T47D (cell line): ENCODE measurements at regions not wholly inside any gene's neighbourhood (a gene's known extent, or its start where the extent isn't known, plus 50 kb on each side); places are given as distances from the start of the nearest gene placed in this dataset.

Source experiments
- DNase-seq, 2 experiments: peaks; one replicate each; pipeline versions ENCODE4 v3.0.0 to v3.0.0-alpha.2; 2011 to 2012; ENCODE audit warnings: low read depth in 1 of 2, low spot score in 1 of 2
- JUND ChIP-seq: IDR thresholded peaks from 2 replicates; pipeline ENCODE4 v1.6.1; 2012; ENCODE audit warnings: low read depth
- in situ Hi-C: cut with HindIII; loops from 2 replicates; pipeline ENCODE4 v1.10.0; 2016; ENCODE audit warnings: low sequenced_read_pairs, low pct_unique_long_range_greater_than_20kb

- no peak for DNase-seq
- in situ Hi-C loops: no loop called here
- TF ChIP-seq JUND: no peak
Observed at GRCh38 chr4:32337403-32337802, 1617.2 kb downstream of the PCDH7 start.

GRCh38 chr4:32340591-32340990 is 1620.4 kb downstream of the PCDH7 start:
- DNase-seq: no peak
- in situ Hi-C loops: no loop called here
- TF ChIP-seq JUND: no peak

GRCh38 chr4:32341342-32341741 is 1621.2 kb downstream of the PCDH7 start:
- DNase-seq: no peak
- TF ChIP-seq JUND: no peak
- in situ Hi-C loops: no loop called here

GRCh38 chr4:32342054-32342453 is 1621.9 kb downstream of the PCDH7 start:
- TF ChIP-seq JUND: no peak
- DNase-seq: no peak
- in situ Hi-C loops: no loop called here

GRCh38 chr4:32349026-32349425 is 1628.9 kb downstream of the PCDH7 start:
- in situ Hi-C loops: no loop called here
- TF ChIP-seq JUND: no peak
- no peak for DNase-seq

GRCh38 chr4:32374206-32374605 is 1654.0 kb downstream of the PCDH7 start:
- in situ Hi-C loops: no loop called here
- TF ChIP-seq JUND: no peak
- DNase-seq: no peak

- in situ Hi-C loops: no loop called here
- DNase-seq: no peak
- TF ChIP-seq JUND: no peak
Observed at GRCh38 chr4:32393806-32394205, 1673.6 kb downstream of the PCDH7 start.

GRCh38 chr4:32394255-32394654 is 1674.1 kb downstream of the PCDH7 start:
- in situ Hi-C loops: no loop called here
- DNase-seq: no peak
- TF ChIP-seq JUND: no peak

- in situ Hi-C loops: no loop called here
- no peak for DNase-seq
- no peak for TF ChIP-seq JUND
Observed at GRCh38 chr4:32396507-32397070, 1676.4 kb downstream of the PCDH7 start.

GRCh38 chr4:32400870-32401269 is 1680.7 kb downstream of the PCDH7 start:
- DNase-seq: no peak
- TF ChIP-seq JUND: no peak

GRCh38 chr4:32417113-32417704 is 1697.0 kb downstream of the PCDH7 start:
- no peak for DNase-seq
- in situ Hi-C loops: no loop called here
- no peak for TF ChIP-seq JUND

More at GRCh38 chr4:32400870-32401269, 1680.7 kb downstream of the PCDH7 start:
- in situ Hi-C loops: no loop called here

- DNase-seq: no peak
- in situ Hi-C loops: no loop called here
- TF ChIP-seq JUND: no peak
Observed at GRCh38 chr4:32423267-32423666, 1703.1 kb downstream of the PCDH7 start.

- TF ChIP-seq JUND: no peak
- no peak for DNase-seq
- in situ Hi-C loops: no loop called here
Observed at GRCh38 chr4:32425243-32425642, 1705.1 kb downstream of the PCDH7 start.

GRCh38 chr4:32427566-32427965 is 1707.4 kb downstream of the PCDH7 start:
- DNase-seq: no peak
- in situ Hi-C loops: no loop called here
- no peak for TF ChIP-seq JUND
